ENCODE measurements at regions not wholly inside any gene's neighbourhood (a gene's known extent, or its start where the extent isn't known, plus 50 kb on each side); places are given as distances from the start of the nearest gene placed in this dataset.
A peak's percentile ranks its signal among the peaks of the same experiment; 100 is the strongest.

GRCh38 chr22:27128461-27129085 lies 471.2 kb downstream of the MIAT start:
- WGBS, 3 donors, result 63 to 65% (median 64%) methylated on average over 9 of the region's 9 CpGs
- no peak for FAIRE-seq

GRCh38 chr22:27129266-27129665 lies 471.9 kb downstream of the MIAT start:
- no peak for DNase-seq
- 73 to 88% (median 83%) methylated on average over 2 of the region's 2 CpGs for WGBS, 3 donors
- no peaks in the 10 kb centered on the region for H3K4me1 ChIP-seq (ENCODE audit: control insufficient read depth in 3 of 3, insufficient read depth in 2 of 3, low read depth in 1 of 3, low read length in 2 of 3)
- H3K9me3 ChIP-seq (ENCODE audit: control insufficient read depth in 2 of 2, insufficient read depth in 1 of 2, low read depth in 1 of 2, low read length in 1 of 2), result peaks cover 0 to 8% of the 10 kb centered on the region in 2 donors
- H3K27ac ChIP-seq (ENCODE audit: low read depth in 1 of 3, low read length in 2 of 3), result no peak overlapping the region
- peaks cover 0 to 9% (median 0%) of the 10 kb centered on the region in 3 donors for H3K27me3 ChIP-seq (ENCODE audit: control insufficient read depth in 3 of 3, insufficient read depth in 3 of 3, low read length in 3 of 3)
- FAIRE-seq, result no peak
- no peaks in the 10 kb centered on the region for H3K36me3 ChIP-seq (ENCODE audit: control insufficient read depth in 3 of 3, insufficient read depth in 2 of 3, low read depth in 1 of 3, low read length in 3 of 3)
- no peak overlapping the region for H3K4me3 ChIP-seq (ENCODE audit: low read depth in 1 of 3, low read length in 3 of 3)

More at GRCh38 chr22:27128461-27129085, 471.2 kb downstream of the MIAT start:
- H3K4me3 ChIP-seq (ENCODE audit: low read depth in 1 of 3, low read length in 3 of 3), result no peak overlapping the region
- peaks cover 0 to 9% (median 0%) of the 10 kb centered on the region in 3 donors for H3K27me3 ChIP-seq (ENCODE audit: control insufficient read depth in 3 of 3, insufficient read depth in 3 of 3, low read length in 3 of 3)
- H3K9me3 ChIP-seq (ENCODE audit: control insufficient read depth in 2 of 2, insufficient read depth in 1 of 2, low read depth in 1 of 2, low read length in 1 of 2), result peaks cover 0 to 8% of the 10 kb centered on the region in 2 donors
- no peaks in the 10 kb centered on the region for H3K4me1 ChIP-seq (ENCODE audit: control insufficient read depth in 3 of 3, insufficient read depth in 2 of 3, low read depth in 1 of 3, low read length in 2 of 3)
- no peak for DNase-seq
- no peak overlapping the region for H3K27ac ChIP-seq (ENCODE audit: low read depth in 1 of 3, low read length in 2 of 3)
- no peaks in the 10 kb centered on the region for H3K36me3 ChIP-seq (ENCODE audit: control insufficient read depth in 3 of 3, insufficient read depth in 2 of 3, low read depth in 1 of 3, low read length in 3 of 3)

DNA sequence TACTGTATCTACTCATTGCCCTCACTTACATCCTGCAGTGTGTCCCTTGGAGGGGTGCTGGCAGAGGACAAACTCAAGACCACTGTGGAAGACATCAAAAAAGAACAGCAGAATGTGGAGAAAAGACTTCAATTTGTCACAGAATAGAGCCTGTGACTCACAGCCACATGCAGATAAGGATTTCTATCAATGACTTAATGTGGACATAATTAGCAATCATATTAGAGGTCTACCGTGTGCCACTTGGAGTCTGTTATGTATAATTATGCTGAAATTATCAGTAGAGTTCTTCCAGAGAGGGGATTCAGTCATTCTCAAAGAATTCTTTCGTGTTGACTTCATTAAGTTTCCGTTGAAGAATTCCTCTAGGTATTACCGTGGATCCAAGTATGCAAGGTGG lies 473.5 kb downstream of the MIAT start:
- Histone ChIP-seq H3K36me3 (ENCODE audit: control insufficient read depth in 3 of 3, insufficient read depth in 2 of 3, low read depth in 1 of 3, low read length in 3 of 3) (no peaks in the 10 kb centered on the region), H3K27me3 (ENCODE audit: control insufficient read depth in 3 of 3, insufficient read depth in 3 of 3, low read length in 3 of 3) (peaks cover 0 to 9% (median 0%) of the 10 kb centered on the region in 3 donors), H3K4me1 (ENCODE audit: control insufficient read depth in 3 of 3, insufficient read depth in 2 of 3, low read depth in 1 of 3, low read length in 2 of 3) (no peaks in the 10 kb centered on the region), H3K4me3 (ENCODE audit: low read depth in 1 of 3, low read length in 3 of 3) (no peak overlapping the region), H3K9me3 (ENCODE audit: control insufficient read depth in 2 of 2, insufficient read depth in 1 of 2, low read depth in 1 of 2, low read length in 1 of 2) (peaks cover 0 to 8% of the 10 kb centered on the region in 2 donors), H3K27ac (ENCODE audit: low read depth in 1 of 3, low read length in 2 of 3) (no peak overlapping the region)
- no peak for DNase-seq
- 59 to 78% (median 62%) methylated on average over 4 of the region's 4 CpGs for WGBS, 3 donors
- FAIRE-seq, result no peak

GRCh38 chr22:27131346-27131745 lies 474.0 kb downstream of the MIAT start:
- H3K36me3 ChIP-seq (ENCODE audit: control insufficient read depth in 3 of 3, insufficient read depth in 2 of 3, low read depth in 1 of 3, low read length in 3 of 3), result no peaks in the 10 kb centered on the region
- no peaks in the 10 kb centered on the region for H3K4me1 ChIP-seq (ENCODE audit: control insufficient read depth in 3 of 3, insufficient read depth in 2 of 3, low read depth in 1 of 3, low read length in 2 of 3)
- H3K27me3 ChIP-seq (ENCODE audit: control insufficient read depth in 3 of 3, insufficient read depth in 3 of 3, low read length in 3 of 3), result peaks cover 0 to 9% (median 0%) of the 10 kb centered on the region in 3 donors
- WGBS, 3 donors, result 35 to 65% (median 49%) methylated on average over 4 of the region's 4 CpGs
- no peak overlapping the region for H3K27ac ChIP-seq (ENCODE audit: low read depth in 1 of 3, low read length in 2 of 3)
- DNase-seq, result no peak
- no peak overlapping the region for H3K4me3 ChIP-seq (ENCODE audit: low read depth in 1 of 3, low read length in 3 of 3)
- FAIRE-seq, result no peak
- H3K9me3 ChIP-seq (ENCODE audit: control insufficient read depth in 2 of 2, insufficient read depth in 1 of 2, low read depth in 1 of 2, low read length in 1 of 2), result peaks cover 0 to 8% of the 10 kb centered on the region in 2 donors

GRCh38 chr22:27132400-27132799 lies 475.0 kb downstream of the MIAT start:
- no peak overlapping the region for H3K27ac ChIP-seq (ENCODE audit: low read depth in 1 of 3, low read length in 2 of 3)
- DNase-seq (no peak), FAIRE-seq (no peak)
- H3K27me3 ChIP-seq (ENCODE audit: control insufficient read depth in 3 of 3, insufficient read depth in 3 of 3, low read length in 3 of 3), result peaks cover 0 to 9% (median 0%) of the 10 kb centered on the region in 3 donors
- H3K4me3 ChIP-seq (ENCODE audit: low read depth in 1 of 3, low read length in 3 of 3), result no peak overlapping the region
- H3K36me3 ChIP-seq (ENCODE audit: control insufficient read depth in 3 of 3, insufficient read depth in 2 of 3, low read depth in 1 of 3, low read length in 3 of 3), result no peaks in the 10 kb centered on the region
- WGBS, 3 donors, result 72 to 82% (median 78%) methylated on average over 3 of the region's 3 CpGs
- H3K4me1 ChIP-seq (ENCODE audit: control insufficient read depth in 3 of 3, insufficient read depth in 2 of 3, low read depth in 1 of 3, low read length in 2 of 3), result no peaks in the 10 kb centered on the region
- H3K9me3 ChIP-seq (ENCODE audit: control insufficient read depth in 2 of 2, insufficient read depth in 1 of 2, low read depth in 1 of 2, low read length in 1 of 2), result peaks cover 2 to 17% of the 10 kb centered on the region in 2 donors

GRCh38 chr22:27133019-27133431 lies 475.6 kb downstream of the MIAT start:
- Histone ChIP-seq H3K27ac (ENCODE audit: low read depth in 1 of 3, low read length in 2 of 3) (no peak overlapping the region), H3K9me3 (ENCODE audit: control insufficient read depth in 2 of 2, insufficient read depth in 1 of 2, low read depth in 1 of 2, low read length in 1 of 2) (peaks cover 2 to 17% of the 10 kb centered on the region in 2 donors), H3K4me1 (ENCODE audit: control insufficient read depth in 3 of 3, insufficient read depth in 2 of 3, low read depth in 1 of 3, low read length in 2 of 3) (no peaks in the 10 kb centered on the region), H3K27me3 (ENCODE audit: control insufficient read depth in 3 of 3, insufficient read depth in 3 of 3, low read length in 3 of 3) (peaks cover 0 to 9% (median 0%) of the 10 kb centered on the region in 3 donors), H3K36me3 (ENCODE audit: control insufficient read depth in 3 of 3, insufficient read depth in 2 of 3, low read depth in 1 of 3, low read length in 3 of 3) (no peaks in the 10 kb centered on the region), H3K4me3 (ENCODE audit: low read depth in 1 of 3, low read length in 3 of 3) (no peak overlapping the region)
- FAIRE-seq (no peak), DNase-seq (no peak)
- WGBS, 3 donors, result 46 to 59% (median 54%) methylated on average over 10 of the region's 10 CpGs

DNA sequence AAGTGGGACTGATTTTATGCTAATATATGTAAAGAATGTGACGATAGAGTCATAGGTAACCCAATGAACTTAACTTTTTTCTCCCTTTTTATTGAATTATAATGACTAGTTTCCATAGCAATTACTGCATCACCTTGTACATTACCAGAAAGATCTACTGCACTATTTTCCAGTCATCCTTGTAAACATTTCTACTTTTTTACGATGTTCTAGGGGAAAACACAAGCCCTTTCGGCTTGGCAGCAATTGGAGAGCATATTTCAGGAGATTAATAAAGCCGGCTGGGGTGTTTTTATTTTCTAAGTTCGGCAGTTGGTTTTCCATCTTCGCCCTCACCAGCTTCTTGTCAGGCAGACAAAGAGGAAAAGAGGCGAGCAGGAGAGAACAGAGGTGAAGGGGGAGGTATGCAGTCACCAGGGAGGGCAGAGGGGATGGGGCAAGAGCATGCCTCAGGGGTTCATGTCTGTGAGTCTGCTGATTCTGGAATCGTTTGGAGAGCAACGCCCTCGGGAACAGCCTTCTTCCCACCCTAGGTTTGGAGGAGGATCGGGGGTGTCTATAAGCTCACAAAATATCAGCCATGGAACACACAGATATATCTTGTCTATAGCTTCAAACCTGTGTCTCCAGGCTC lies 476.4 kb downstream of the MIAT start:
- Histone ChIP-seq H3K36me3 (ENCODE audit: control insufficient read depth in 3 of 3, insufficient read depth in 2 of 3, low read depth in 1 of 3, low read length in 3 of 3) (no peaks in the 10 kb centered on the region), H3K4me3 (ENCODE audit: low read depth in 1 of 3, low read length in 3 of 3) (no peak overlapping the region), H3K4me1 (ENCODE audit: control insufficient read depth in 3 of 3, insufficient read depth in 2 of 3, low read depth in 1 of 3, low read length in 2 of 3) (no peaks in the 10 kb centered on the region), H3K9me3 (ENCODE audit: control insufficient read depth in 2 of 2, insufficient read depth in 1 of 2, low read depth in 1 of 2, low read length in 1 of 2) (peaks cover 2 to 11% of the 10 kb centered on the region in 2 donors), H3K27ac (ENCODE audit: low read depth in 1 of 3, low read length in 2 of 3) (no peak overlapping the region), H3K27me3 (ENCODE audit: control insufficient read depth in 3 of 3, insufficient read depth in 3 of 3, low read length in 3 of 3) (peaks cover 0 to 4% (median 0%) of the 10 kb centered on the region in 3 donors)
- DNase-seq (no peak), FAIRE-seq (no peak)
- 69 to 77% (median 76%) methylated on average over 11 of the region's 11 CpGs for WGBS, 3 donors

DNA sequence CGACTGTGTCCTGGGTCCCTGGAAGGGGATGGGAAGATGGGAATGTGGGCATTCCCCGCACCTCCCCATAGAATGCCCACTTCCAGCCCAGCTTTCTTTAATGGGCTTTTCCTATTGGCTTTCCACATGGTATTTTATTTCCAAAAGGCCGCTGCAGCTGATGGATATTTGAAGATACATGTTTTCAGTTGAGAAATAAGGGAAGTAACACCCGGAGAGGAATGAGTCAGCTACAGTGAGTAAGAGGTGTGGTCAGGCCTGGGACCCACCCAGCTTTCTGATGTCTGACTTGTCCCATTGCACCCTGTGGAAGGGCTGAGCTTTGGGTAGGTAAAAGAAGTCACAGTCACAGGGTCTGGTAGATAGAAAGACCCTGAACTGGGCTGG lies 476.9 kb downstream of the MIAT start:
- Histone ChIP-seq H3K4me3 (ENCODE audit: low read depth in 1 of 3, low read length in 3 of 3) (no peak overlapping the region), H3K36me3 (ENCODE audit: control insufficient read depth in 3 of 3, insufficient read depth in 2 of 3, low read depth in 1 of 3, low read length in 3 of 3) (no peaks in the 10 kb centered on the region), H3K4me1 (ENCODE audit: control insufficient read depth in 3 of 3, insufficient read depth in 2 of 3, low read depth in 1 of 3, low read length in 2 of 3) (no peaks in the 10 kb centered on the region), H3K27ac (ENCODE audit: low read depth in 1 of 3, low read length in 2 of 3) (no peak overlapping the region), H3K27me3 (ENCODE audit: control insufficient read depth in 3 of 3, insufficient read depth in 3 of 3, low read length in 3 of 3) (peaks cover 0 to 4% (median 0%) of the 10 kb centered on the region in 3 donors), H3K9me3 (ENCODE audit: control insufficient read depth in 2 of 2, insufficient read depth in 1 of 2, low read depth in 1 of 2, low read length in 1 of 2) (peaks cover 2 to 9% of the 10 kb centered on the region in 2 donors)
- FAIRE-seq (no peak), DNase-seq (peak in 1 of 2 donors; percentile 22)
- 53 to 55% (median 55%) methylated on average over 4 of the region's 4 CpGs for WGBS, 3 donors
